ENCODE measurements at regions not wholly inside any gene's neighbourhood (a gene's known extent, or its start where the extent isn't known, plus 50 kb on each side); places are given as distances from the start of the nearest gene placed in this dataset.

GRCh38 chr2:206219957-206220356, 54.5 kb upstream of the ZDBF2 start:
- TF ChIP-seq POLR2A (IDR thresholded peaks at IDR 0.05; ENCODE audit: borderline replicate concordance, extremely low read depth, insufficient read depth, insufficient read length): no peak
- no peak for TF ChIP-seq CEBPB (IDR thresholded peaks at IDR 0.05; ENCODE audit: low read depth)
- no peak for TF ChIP-seq ZNF274 (IDR thresholded peaks at IDR 0.05; ENCODE audit: low read depth, low read length)
- no peak for TF ChIP-seq EZH2 (IDR thresholded peaks at IDR 0.05)
- no peak for TF ChIP-seq CTCF (IDR thresholded peaks at IDR 0.05 in 2 of 3, conservative IDR thresholded peaks at IDR 0.05 in 1 of 3; ENCODE audit: borderline replicate concordance in 1 of 3, insufficient read depth in 1 of 3, low read depth in 2 of 3, low read length in 2 of 3)
- TF ChIP-seq JUND (IDR thresholded peaks at IDR 0.05): no peak
- no peak for TF ChIP-seq ATF3 (IDR thresholded peaks at IDR 0.05)
